OCI-LY7 (cell line): ENCODE measurements at regions not wholly inside any gene's neighbourhood (a gene's known extent, or its start where the extent isn't known, plus 50 kb on each side); places are given as distances from the start of the nearest gene placed in this dataset.
"Not testable (repeated sequence)": the region's sequence is repeated elsewhere in the genome, so short reads cannot be mapped to it uniquely, and the experiment has no call there.

Source experiments
- BruUV-seq: library from RNA; stranded (reverse); fragments of 400-500 nt; replicated peaks from 2 replicates; lab custom pipeline; 2021; lab: Mats Ljungman, UMichigan
- CTCF ChIA-PET: fragments of 300-600 bp; sonication (Branson Sonifier 250); formaldehyde crosslinking; loops from one replicate; lab custom pipeline; 2022; ENCODE audit warnings: antibody characterized with exemption; ENCODE audit not compliant: unreplicated experiment; lab: Charles Lee
- POLR2A ChIA-PET: fragments of 300-600 bp; sonication (Branson Sonifier 250); formaldehyde crosslinking; loops from one replicate; lab custom pipeline; 2022; ENCODE audit warnings: antibody characterized with exemption; lab: Charles Lee
- DNase-seq: peaks from one replicate; pipeline ENCODE4 v3.0.0-alpha.2; 2015; ENCODE audit warnings: low spot score
- H2AFZ ChIP-seq: fragments of 200-600 bp; sonication (generic), shearing (Covaris generic); 2 replicates; pipeline ENCODE4 v1.6.1; 2014; ENCODE audit warnings: mild to moderate bottlenecking, antibody characterized with exemption, low read length, moderate library complexity
- H3K27ac ChIP-seq: fragments of 200-600 bp; sonication (generic); 2 replicates; pipeline ENCODE4 v1.5.1; 2014; ENCODE audit warnings: mixed run types, low read depth, mild to moderate bottlenecking, moderate library complexity, low read length, inconsistent platforms; ENCODE audit not compliant: poor library complexity, severe bottlenecking
- H3K36me3 ChIP-seq: fragments of 200-600 bp; sonication (generic); 2 replicates; pipeline ENCODE4 v1.6.1; 2014; ENCODE audit warnings: mild to moderate bottlenecking, antibody characterized with exemption, low read length, moderate library complexity, mixed read lengths; ENCODE audit not compliant: insufficient read depth
- H3K4me1 ChIP-seq: fragments of 200-600 bp; sonication (generic); 2 replicates; pipeline ENCODE4 v1.5.1; 2014; ENCODE audit warnings: mild to moderate bottlenecking, low read length; ENCODE audit not compliant: insufficient read depth, poor library complexity, severe bottlenecking
- H3K4me2 ChIP-seq: fragments of 200-600 bp; sonication (generic); 2 replicates; pipeline ENCODE4 v1.6.1; 2014; ENCODE audit warnings: mild to moderate bottlenecking, low read length
- H3K4me3 ChIP-seq: fragments of 200-600 bp; sonication (generic); 2 replicates; pipeline ENCODE4 v1.5.1; 2014; ENCODE audit warnings: mild to moderate bottlenecking, low read depth, low read length; ENCODE audit not compliant: poor library complexity, severe bottlenecking
- H3K79me2 ChIP-seq: fragments of 200-600 bp; sonication (generic); 2 replicates; pipeline ENCODE4 v1.6.1; 2016; ENCODE audit warnings: low read depth, mild to moderate bottlenecking, low read length, moderate library complexity, mixed read lengths; ENCODE audit not compliant: insufficient read depth
- H3K9me2 ChIP-seq: fragments of 200-600 bp; sonication (generic); 2 replicates; pipeline ENCODE4 v1.6.1; 2016; ENCODE audit warnings: mild to moderate bottlenecking, low read length, mixed read lengths; ENCODE audit not compliant: insufficient read depth
- H3K9me3 ChIP-seq: fragments of 200-600 bp; sonication (generic); 2 replicates; pipeline ENCODE4 v1.6.1; 2014; ENCODE audit warnings: mild to moderate bottlenecking, mixed run types, low read length, mixed read lengths
- H4K20me1 ChIP-seq: fragments of 200-600 bp; sonication (generic); 2 replicates; pipeline ENCODE4 v1.6.1; 2014; ENCODE audit warnings: mild to moderate bottlenecking, antibody characterized with exemption, low read length, moderate library complexity, mixed read lengths; ENCODE audit not compliant: insufficient read depth
- CTCF ChIP-seq: fragments of 200-600 bp; sonication (generic); conservative IDR thresholded peaks from 2 replicates; pipeline ENCODE4 v1.5.1; 2014; ENCODE audit warnings: mild to moderate bottlenecking, antibody characterized with exemption, low read length, moderate library complexity, mixed read lengths
- EZH2phosphoT487 ChIP-seq: fragments of 200-600 bp; sonication (generic); IDR thresholded peaks from 2 replicates; pipeline ENCODE4 v1.6.1; 2018; ENCODE audit warnings: low read depth, borderline replicate concordance, mild to moderate bottlenecking, mixed run types, antibody characterized with exemption, low read length, moderate library complexity, mixed read lengths
- intact Hi-C: fragments of 100-400 bp; cut with micrococcal nuclease; formaldehyde crosslinking; loops from one replicate; pipeline ENCODE4 v1.10.0; 2022; ENCODE audit not compliant: unreplicated experiment

GRCh38 chr3:144816323-144816722 is 844.7 kb downstream of the DIPK2A start:
- ChIA-PET CTCF (no interaction called here), POLR2A (no interaction called here)
- BruUV-seq, result no TSS peak
- H3K4me1 ChIP-seq, result no peaks in the 10 kb centered on the region
- H3K4me2 ChIP-seq, result no peak overlapping the region
- no peak for DNase-seq
- intact Hi-C loops, result no loop called here
- no peak overlapping the region for H3K4me3 ChIP-seq
- H4K20me1 ChIP-seq, result no peaks in the 10 kb centered on the region
- TF ChIP-seq CTCF, result no peak
- TF ChIP-seq EZH2phosphoT487, result no peak
- H2AFZ ChIP-seq, result no peak overlapping the region
- no peak overlapping the region for H3K27ac ChIP-seq
- H3K79me2 ChIP-seq, result no peaks in the 10 kb centered on the region
- H3K36me3 ChIP-seq, result no peaks in the 10 kb centered on the region
- H3K9me2 ChIP-seq, result no peaks in the 10 kb centered on the region
- no peaks in the 10 kb centered on the region for H3K9me3 ChIP-seq

- DNase-seq, result no peak
- H3K36me3 ChIP-seq, result no peaks in the 10 kb centered on the region
- no peaks in the 10 kb centered on the region for H3K79me2 ChIP-seq
- H3K9me2 ChIP-seq, result no peaks in the 10 kb centered on the region
- no peak overlapping the region for H2AFZ ChIP-seq
- ChIA-PET CTCF (no interaction called here), POLR2A (no interaction called here)
- no peak overlapping the region for H3K27ac ChIP-seq
- TF ChIP-seq CTCF (no peak), EZH2phosphoT487 (no peak)
- no TSS peak for BruUV-seq
- H3K9me3 ChIP-seq, result no peaks in the 10 kb centered on the region
- intact Hi-C loops, result no loop called here
- no peaks in the 10 kb centered on the region for H4K20me1 ChIP-seq
- H3K4me3 ChIP-seq, result no peak overlapping the region
- H3K4me1 ChIP-seq, result no peaks in the 10 kb centered on the region
- no peak overlapping the region for H3K4me2 ChIP-seq
These were observed 847.4 kb downstream of the DIPK2A start for GRCh38 chr3:144818973-144819372.

GRCh38 chr3:144820232-144820631 is 848.6 kb downstream of the DIPK2A start:
- H3K79me2 ChIP-seq, H3K9me3 ChIP-seq, H3K27ac ChIP-seq, H3K36me3 ChIP-seq, H4K20me1 ChIP-seq, intact Hi-C loops, POLR2A ChIA-PET, CTCF ChIA-PET, H3K4me3 ChIP-seq, H3K9me2 ChIP-seq, H2AFZ ChIP-seq, H3K4me2 ChIP-seq, H3K4me1 ChIP-seq, DNase-seq, BruUV-seq: not testable (repeated sequence)
